ENCODE measurements at regions not wholly inside any gene's neighbourhood (a gene's known extent, or its start where the extent isn't known, plus 50 kb on each side); places are given as distances from the start of the nearest gene placed in this dataset.
"Not testable (repeated sequence)": the region's sequence is repeated elsewhere in the genome, so short reads cannot be mapped to it uniquely, and the experiment has no call there.

- TF ChIP-seq GATA1 (IDR thresholded peaks at IDR 0.05; ENCODE audit: low read depth, low read length): no peak
- no peak for TF ChIP-seq POLR2A (IDR thresholded peaks at IDR 0.05; ENCODE audit: low read length)
- DNase-seq: no peak
Observed at GRCh38 chr7:65453341-65454030, 79.8 kb downstream of the ZNF92 start.

GRCh38 chr7:65454469-65454868 is 80.8 kb downstream of the ZNF92 start:
- TF ChIP-seq POLR2A (IDR thresholded peaks at IDR 0.05; ENCODE audit: low read length): no peak
- no peak for TF ChIP-seq GATA1 (IDR thresholded peaks at IDR 0.05; ENCODE audit: low read depth, low read length)
- no peak for DNase-seq

GRCh38 chr7:65455050-65455449 is 81.4 kb downstream of the ZNF92 start:
- not testable (repeated sequence) for DNase-seq

GRCh38 chr7:65457705-65458104 is 84.0 kb downstream of the ZNF92 start:
- DNase-seq: no peak
- TF ChIP-seq GATA1 (IDR thresholded peaks at IDR 0.05; ENCODE audit: low read depth, low read length) (no peak), POLR2A (IDR thresholded peaks at IDR 0.05; ENCODE audit: low read length) (no peak)

GRCh38 chr7:65459438-65459837 is 85.8 kb downstream of the ZNF92 start:
- TF ChIP-seq GATA1 (IDR thresholded peaks at IDR 0.05; ENCODE audit: low read depth, low read length) (no peak), POLR2A (IDR thresholded peaks at IDR 0.05; ENCODE audit: low read length) (no peak)
- DNase-seq: no peak

GRCh38 chr7:65462148-65462716 is 88.6 kb downstream of the ZNF92 start:
- no peak for TF ChIP-seq GATA1 (IDR thresholded peaks at IDR 0.05; ENCODE audit: low read depth, low read length)
- no peak for TF ChIP-seq POLR2A (IDR thresholded peaks at IDR 0.05; ENCODE audit: low read length)
- DNase-seq: no peak

GRCh38 chr7:65463184-65463583 is 89.5 kb downstream of the ZNF92 start:
- TF ChIP-seq GATA1 (IDR thresholded peaks at IDR 0.05; ENCODE audit: low read depth, low read length) (no peak), POLR2A (IDR thresholded peaks at IDR 0.05; ENCODE audit: low read length) (no peak)

GRCh38 chr7:65469919-65470558 is 96.4 kb downstream of the ZNF92 start:
- DNase-seq: not testable (repeated sequence)

More at GRCh38 chr7:65463184-65463583, 89.5 kb downstream of the ZNF92 start:
- no peak for DNase-seq

- no peak for DNase-seq
- no peak for TF ChIP-seq POLR2A (IDR thresholded peaks at IDR 0.05; ENCODE audit: low read length)
- no peak for TF ChIP-seq GATA1 (IDR thresholded peaks at IDR 0.05; ENCODE audit: low read depth, low read length)
Observed at GRCh38 chr7:65471587-65471986, 97.9 kb downstream of the ZNF92 start.

- DNase-seq: no peak
- no peak for TF ChIP-seq GATA1 (IDR thresholded peaks at IDR 0.05; ENCODE audit: low read depth, low read length)
- TF ChIP-seq POLR2A (IDR thresholded peaks at IDR 0.05; ENCODE audit: low read length): no peak
Observed at GRCh38 chr7:65475040-65475726, 101.5 kb downstream of the ZNF92 start.

- DNase-seq: no peak
- no peak for TF ChIP-seq POLR2A (IDR thresholded peaks at IDR 0.05; ENCODE audit: low read length)
- TF ChIP-seq GATA1 (IDR thresholded peaks at IDR 0.05; ENCODE audit: low read depth, low read length): no peak
Observed at GRCh38 chr7:65475734-65476319, 102.2 kb downstream of the ZNF92 start.

GRCh38 chr7:65477326-65477725 is 103.7 kb downstream of the ZNF92 start:
- TF ChIP-seq POLR2A (IDR thresholded peaks at IDR 0.05; ENCODE audit: low read length): no peak
- no peak for TF ChIP-seq GATA1 (IDR thresholded peaks at IDR 0.05; ENCODE audit: low read depth, low read length)
- DNase-seq: peak; percentile 27 to 33

GRCh38 chr7:65489260-65489767 is 115.7 kb downstream of the ZNF92 start:
- no peak for DNase-seq
- TF ChIP-seq GATA1 (IDR thresholded peaks at IDR 0.05; ENCODE audit: low read depth, low read length): no peak
- TF ChIP-seq POLR2A (IDR thresholded peaks at IDR 0.05; ENCODE audit: low read length): no peak

GRCh38 chr7:65496697-65497096 is 123.0 kb downstream of the ZNF92 start:
- not testable (repeated sequence) for DNase-seq
